H9 (cell line): ENCODE measurements at regions not wholly inside any gene's neighbourhood (a gene's known extent, or its start where the extent isn't known, plus 50 kb on each side); places are given as distances from the start of the nearest gene placed in this dataset.
"Not testable (repeated sequence)": the region's sequence is repeated elsewhere in the genome, so short reads cannot be mapped to it uniquely, and the experiment has no call there.

ENCODE experiments used
- DNase-seq: peaks from one replicate; pipeline ENCODE4 v3.0.0-alpha.2; 2017
- H2AFZ ChIP-seq: one replicate; pipeline ENCODE4 v1.6.1; 2013; ENCODE audit warnings: mild to moderate bottlenecking, low read length, control low read depth, moderate library complexity
- H2AK5ac ChIP-seq: 2 replicates; pipeline ENCODE4 v1.6.1; 2013; ENCODE audit warnings: low read length, control low read depth, mixed read lengths; ENCODE audit not compliant: insufficient read length
- H2BK120ac ChIP-seq: one replicate; pipeline ENCODE4 v1.6.1; 2013; ENCODE audit warnings: low read depth, mild to moderate bottlenecking, low read length, control low read depth, inconsistent platforms; ENCODE audit not compliant: poor library complexity, severe bottlenecking
- H2BK12ac ChIP-seq: 2 replicates; pipeline ENCODE4 v1.6.1; 2013; ENCODE audit warnings: low read length, control low read depth, mixed read lengths, low read depth; ENCODE audit not compliant: insufficient read length
- H2BK15ac ChIP-seq: 2 replicates; pipeline ENCODE4 v1.6.1; 2013; ENCODE audit warnings: low read depth, low read length, control low read depth
- H2BK20ac ChIP-seq: one replicate; pipeline ENCODE4 v1.6.1; 2013; ENCODE audit warnings: low read depth, mild to moderate bottlenecking, low read length, control low read depth, inconsistent platforms; ENCODE audit not compliant: poor library complexity, severe bottlenecking
- H2BK5ac ChIP-seq: 2 replicates; pipeline ENCODE4 v1.6.1; 2013; ENCODE audit warnings: low read length, control low read depth, mixed read lengths; ENCODE audit not compliant: insufficient read length
- H3K14ac ChIP-seq: 2 replicates; pipeline ENCODE4 v1.6.1; 2013; ENCODE audit warnings: low read length, control low read depth; ENCODE audit not compliant: insufficient read depth
- H3K18ac ChIP-seq: 2 replicates; pipeline ENCODE4 v1.6.1; 2013; ENCODE audit warnings: low read depth, mild to moderate bottlenecking, mixed read lengths, low read length, control low read depth; ENCODE audit not compliant: insufficient read length
- H3K23ac ChIP-seq: 2 replicates; pipeline ENCODE4 v1.6.1; 2013; ENCODE audit warnings: low read length, control low read depth, mixed read lengths, low read depth; ENCODE audit not compliant: insufficient read length
- H3K23me2 ChIP-seq: 2 replicates; pipeline ENCODE4 v1.6.1; 2013; ENCODE audit warnings: low read depth, mild to moderate bottlenecking, mixed read lengths, low read length, control low read depth; ENCODE audit not compliant: insufficient read length, poor library complexity, severe bottlenecking
- H3K27ac ChIP-seq: 2 replicates; pipeline ENCODE4 v1.5.1; 2013; ENCODE audit warnings: low read length, control low read depth, mixed read lengths, low read depth; ENCODE audit not compliant: insufficient read length
- H3K27me3 ChIP-seq: 2 replicates; pipeline ENCODE4 v1.6.1; 2013; ENCODE audit warnings: low read length, control low read depth, inconsistent platforms; ENCODE audit not compliant: insufficient read depth
- H3K4ac ChIP-seq: 2 replicates; pipeline ENCODE4 v1.6.1; 2013; ENCODE audit warnings: low read depth, mild to moderate bottlenecking, control low read depth, inconsistent platforms, low read length, moderate library complexity
- H3K4me1 ChIP-seq: 2 replicates; pipeline ENCODE4 v1.6.1; 2013; ENCODE audit warnings: low read length, control low read depth, inconsistent platforms; ENCODE audit not compliant: insufficient read depth
- H3K4me2 ChIP-seq: 2 replicates; pipeline ENCODE4 v1.6.1; 2013; ENCODE audit warnings: low read length, control low read depth, mixed read lengths; ENCODE audit not compliant: insufficient read length, insufficient read depth
- H3K56ac ChIP-seq: 2 replicates; pipeline ENCODE4 v1.6.1; 2013; ENCODE audit warnings: low read depth, mild to moderate bottlenecking, mixed read lengths, low read length, control low read depth; ENCODE audit not compliant: insufficient read length
- H3K79me1 ChIP-seq: 2 replicates; pipeline ENCODE4 v1.6.1; 2013; ENCODE audit warnings: low read depth, mild to moderate bottlenecking, moderate library complexity, low read length, control low read depth, inconsistent platforms; ENCODE audit not compliant: insufficient read depth, poor library complexity, severe bottlenecking
- H3K79me2 ChIP-seq: 2 replicates; pipeline ENCODE4 v1.6.1; 2013; ENCODE audit warnings: low read length, control low read depth, inconsistent platforms; ENCODE audit not compliant: insufficient read depth
- H3K9ac ChIP-seq: 2 replicates; pipeline ENCODE4 v1.6.1; 2013; ENCODE audit warnings: low read length, control low read depth, mixed read lengths; ENCODE audit not compliant: insufficient read length; ENCODE audit errors: extremely low read depth
- H3K9me3 ChIP-seq: one replicate; pipeline ENCODE4 v1.6.1; 2013; ENCODE audit warnings: low read depth, low read length, inconsistent platforms; ENCODE audit not compliant: control insufficient read depth
- H3T11ph ChIP-seq: one replicate; pipeline ENCODE4 v1.6.1; 2013; ENCODE audit warnings: mild to moderate bottlenecking, low read length, control low read depth, inconsistent platforms
- H4K20me1 ChIP-seq: one replicate; pipeline ENCODE4 v1.6.1; 2013; ENCODE audit not compliant: control insufficient read depth, insufficient read length, insufficient read depth
- H4K5ac ChIP-seq: 2 replicates; pipeline ENCODE4 v1.6.1; 2013; ENCODE audit warnings: low read depth, mild to moderate bottlenecking, mixed read lengths, low read length, control low read depth; ENCODE audit not compliant: insufficient read length
- H4K8ac ChIP-seq: replicated peaks from 2 replicates; pipeline ENCODE4 v1.6.1; 2013; ENCODE audit warnings: low read length, control low read depth, mixed read lengths, low read depth; ENCODE audit not compliant: insufficient read length
- H4K91ac ChIP-seq: 2 replicates; pipeline ENCODE4 v1.6.1; 2013; ENCODE audit warnings: low read depth, mild to moderate bottlenecking, moderate library complexity, mixed read lengths, low read length, control low read depth; ENCODE audit not compliant: insufficient read length
- H3K27ac Mint-ChIP-seq, 3 experiments: 2 replicates in 2 of 3; 3 replicates in 1 of 3; pipeline ENCODE4 v1.8.0; 2020 to 2021; ENCODE audit warnings: mixed read lengths in 3 of 3, mild to moderate bottlenecking in 1 of 3, moderate library complexity in 1 of 3
- H3K27me3 Mint-ChIP-seq: 2 replicates; pipeline ENCODE4 v1.8.0; 2021; ENCODE audit warnings: low read depth, mild to moderate bottlenecking, moderate library complexity, mixed read lengths
- H3K36me3 Mint-ChIP-seq, 3 experiments: 2 replicates in 2 of 3; 3 replicates in 1 of 3; pipeline ENCODE4 v1.8.0; 2020 to 2021; ENCODE audit warnings: low read depth in 3 of 3, mixed read lengths in 3 of 3; ENCODE audit not compliant: insufficient read depth in 1 of 3
- H3K4me1 Mint-ChIP-seq, 2 experiments: 2 replicates each; pipeline ENCODE4 v1.8.0; 2020; ENCODE audit warnings: mixed read lengths in 2 of 2
- H3K4me3 Mint-ChIP-seq, 2 experiments: 2 replicates in 1 of 2; 3 replicates in 1 of 2; pipeline ENCODE4 v1.8.0; 2020 to 2021; ENCODE audit warnings: mild to moderate bottlenecking in 2 of 2, mixed read lengths in 2 of 2, moderate library complexity in 1 of 2
- H3K9me3 Mint-ChIP-seq, 2 experiments: 2 replicates in 1 of 2; 3 replicates in 1 of 2; pipeline ENCODE4 v1.8.0; 2020; ENCODE audit warnings: mild to moderate bottlenecking in 2 of 2, mixed read lengths in 2 of 2, moderate library complexity in 1 of 2
- WGBS: extraction: QIAGEN DNeasy Blood & Tissue Kit; methylation state at CpG from one replicate; pipeline ENCODE4 v1.1.7; 2013; ENCODE audit warnings: missing lambda C conversion rate, low lambda C conversion rate, mixed read lengths; ENCODE audit not compliant: insufficient read length; ENCODE audit errors: extremely low coverage; 5-methylcytosine and 5-hydroxymethylcytosine counted together
- TF ChIP-seq, protein P1 (sequence below): fragments of 200-600 bp; sonication (generic); conservative IDR thresholded peaks from 3 replicates; pipeline ENCODE4 v1.8.0; 2021; ENCODE audit warnings: antibody characterized with exemption, mild to moderate bottlenecking

DNA sequence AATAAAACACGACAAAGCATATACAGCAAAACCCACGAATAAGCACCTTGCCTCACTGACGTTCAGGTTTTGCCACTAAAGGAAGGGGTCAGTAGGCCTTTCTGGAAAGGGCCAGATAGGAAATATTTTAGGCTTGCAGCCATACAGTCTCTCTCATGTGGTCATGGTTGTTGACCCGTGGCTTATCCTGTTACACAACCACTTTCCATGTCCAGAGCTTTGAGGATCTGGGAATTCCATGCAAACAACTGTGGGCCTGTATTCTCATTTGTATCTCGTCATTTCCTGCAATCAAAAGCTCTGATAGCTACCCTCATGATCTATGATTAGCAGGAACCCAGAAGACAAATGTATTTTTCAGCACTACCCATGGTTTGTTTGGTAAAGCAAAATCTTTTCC, 108.3 kb downstream of the DRD1 start:
- no peak overlapping the region for H3K27ac ChIP-seq
- no peak overlapping the region for H3K18ac ChIP-seq
- no peak overlapping the region for H3K4me2 ChIP-seq
- H2BK120ac ChIP-seq = no peak overlapping the region
- Mint-ChIP-seq H3K27ac (no peak overlapping the region), H3K9me3 (no peaks in the 10 kb centered on the region; a peak in 1 of 5 replicates), H3K27me3 (no peaks in the 10 kb centered on the region; the same call in 1 of the 2 replicates), H3K36me3 (no peaks in the 10 kb centered on the region), H3K4me3 (no peak overlapping the region), H3K4me1 (peaks cover 0 to 7% of the 10 kb centered on the region in 2 experiments; a peak in 2 of 4 replicates)
- H3K9me3 ChIP-seq = no peaks in the 10 kb centered on the region
- H3K79me2 ChIP-seq = no peaks in the 10 kb centered on the region
- H3K56ac ChIP-seq = no peak overlapping the region
- no peak overlapping the region for H4K8ac ChIP-seq
- H3T11ph ChIP-seq = no peak overlapping the region
- H3K14ac ChIP-seq = no peak overlapping the region
- H3K79me1 ChIP-seq = no peaks in the 10 kb centered on the region
- H4K91ac ChIP-seq = no peak overlapping the region
- no CpG with 5 or more reads among the region's 5 CpGs for WGBS
- no peak overlapping the region for H2BK20ac ChIP-seq
- H2BK15ac ChIP-seq = no peak overlapping the region
- H3K4ac ChIP-seq = no peak overlapping the region
- no peak overlapping the region for H3K9ac ChIP-seq
- no peak overlapping the region for H2AFZ ChIP-seq
- H4K20me1 ChIP-seq = no peaks in the 10 kb centered on the region
- no peak overlapping the region for H2AK5ac ChIP-seq
- H2BK5ac ChIP-seq = no peak overlapping the region
- TF ChIP-seq, protein P1, sequence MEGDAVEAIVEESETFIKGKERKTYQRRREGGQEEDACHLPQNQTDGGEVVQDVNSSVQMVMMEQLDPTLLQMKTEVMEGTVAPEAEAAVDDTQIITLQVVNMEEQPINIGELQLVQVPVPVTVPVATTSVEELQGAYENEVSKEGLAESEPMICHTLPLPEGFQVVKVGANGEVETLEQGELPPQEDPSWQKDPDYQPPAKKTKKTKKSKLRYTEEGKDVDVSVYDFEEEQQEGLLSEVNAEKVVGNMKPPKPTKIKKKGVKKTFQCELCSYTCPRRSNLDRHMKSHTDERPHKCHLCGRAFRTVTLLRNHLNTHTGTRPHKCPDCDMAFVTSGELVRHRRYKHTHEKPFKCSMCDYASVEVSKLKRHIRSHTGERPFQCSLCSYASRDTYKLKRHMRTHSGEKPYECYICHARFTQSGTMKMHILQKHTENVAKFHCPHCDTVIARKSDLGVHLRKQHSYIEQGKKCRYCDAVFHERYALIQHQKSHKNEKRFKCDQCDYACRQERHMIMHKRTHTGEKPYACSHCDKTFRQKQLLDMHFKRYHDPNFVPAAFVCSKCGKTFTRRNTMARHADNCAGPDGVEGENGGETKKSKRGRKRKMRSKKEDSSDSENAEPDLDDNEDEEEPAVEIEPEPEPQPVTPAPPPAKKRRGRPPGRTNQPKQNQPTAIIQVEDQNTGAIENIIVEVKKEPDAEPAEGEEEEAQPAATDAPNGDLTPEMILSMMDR = no peak
- H4K5ac ChIP-seq = no peak overlapping the region
- no peak overlapping the region for H2BK12ac ChIP-seq
- H3K27me3 ChIP-seq = no peaks in the 10 kb centered on the region
- H3K23me2 ChIP-seq = no peaks in the 10 kb centered on the region
- DNase-seq = no peak
- no peak overlapping the region for H3K23ac ChIP-seq
- no peaks in the 10 kb centered on the region for H3K4me1 ChIP-seq

DNA sequence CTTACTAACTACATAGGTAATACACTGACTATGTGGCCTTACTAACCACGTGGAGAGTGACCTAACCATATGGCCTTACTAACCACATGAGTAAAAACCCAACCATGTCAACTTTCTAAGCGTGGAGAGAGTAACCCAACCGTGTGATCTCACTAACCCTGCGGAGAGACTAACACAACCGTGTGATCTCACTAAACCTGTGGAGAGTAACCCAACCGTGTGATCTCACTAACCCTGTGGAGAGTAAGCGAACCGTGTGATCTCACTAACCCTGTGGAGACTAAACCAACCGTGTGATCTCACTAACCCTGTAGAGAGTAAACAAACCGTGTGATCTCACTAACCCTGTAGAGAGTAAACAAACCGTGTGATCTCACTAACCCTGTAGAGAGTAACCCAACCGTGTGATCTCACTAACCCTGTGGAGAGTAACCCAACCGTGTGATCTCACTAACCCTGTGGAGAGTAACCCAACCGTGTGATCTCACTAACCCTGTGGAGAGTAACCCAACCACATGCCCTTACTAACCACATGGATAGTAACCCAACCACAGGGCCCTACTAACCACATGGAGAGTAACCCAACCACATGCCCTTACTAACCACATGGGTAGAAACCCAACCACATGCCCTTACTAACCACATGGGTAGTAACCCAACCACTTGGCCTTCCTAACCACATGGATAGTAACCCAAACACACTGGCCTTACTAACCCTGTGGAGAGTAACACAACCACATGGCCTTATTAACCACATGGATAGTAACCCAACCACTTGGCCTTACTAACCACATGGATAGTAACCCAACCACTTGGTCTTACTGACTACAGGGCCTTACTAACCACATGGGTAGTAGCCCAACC, 112.6 kb downstream of the DRD1 start:
- H3K27me3 Mint-ChIP-seq, H3K4me1 ChIP-seq, H3K79me1 ChIP-seq, H3K36me3 Mint-ChIP-seq, H4K8ac ChIP-seq, H3K79me2 ChIP-seq, H3K4me2 ChIP-seq, H4K91ac ChIP-seq, H4K20me1 ChIP-seq, H3K9ac ChIP-seq, H2BK12ac ChIP-seq, H2AFZ ChIP-seq, H2BK20ac ChIP-seq, H3K18ac ChIP-seq, H3K56ac ChIP-seq, H3K4ac ChIP-seq, H2BK120ac ChIP-seq, H3K9me3 ChIP-seq, H3K27me3 ChIP-seq, H3K23me2 ChIP-seq, DNase-seq, H2BK5ac ChIP-seq, H3K4me3 Mint-ChIP-seq, H2BK15ac ChIP-seq, H4K5ac ChIP-seq, H3K14ac ChIP-seq, H3K23ac ChIP-seq, H3T11ph ChIP-seq, H3K27ac Mint-ChIP-seq, H3K9me3 Mint-ChIP-seq, H2AK5ac ChIP-seq, H3K27ac ChIP-seq: not testable (repeated sequence)
- WGBS = no CpG with 5 or more reads among the region's 14 CpGs
- peaks cover 9 to 13% of the 10 kb centered on the region in 2 experiments for H3K4me1 Mint-ChIP-seq
